Heart left ventricle (tissue), 16 donors: ENCODE measurements at regions not wholly inside any gene's neighbourhood (a gene's known extent, or its start where the extent isn't known, plus 50 kb on each side); places are given as distances from the start of the nearest gene placed in this dataset.

ENCODE experiments used
- ATAC-seq, 4 donors: fragments of 200-7000 bp; cut with Tn5 transposase; one replicate each; pipeline ENCODE4 v1.9.1; 2020 to 2022; ENCODE audit warnings: moderate library complexity in 4 of 4, mild to moderate bottlenecking in 3 of 4, moderate number of reproducible peaks in 1 of 4
- DNase-seq, 5 donors: peaks; one replicate each; pipeline ENCODE4 v3.0.0-alpha.2; 2020
- H3K27ac ChIP-seq, 12 donors: fragments of 200-600 bp; sonication (generic) in 4 of 12; one replicate each; pipeline versions ENCODE4 v1.5.0 to v1.8.0; 2016 to 2022; ENCODE audit warnings: mild to moderate bottlenecking in 2 of 12
- H3K27me3 ChIP-seq, 9 donors: fragments of 200-600 bp; sonication (generic) in 2 of 9; one replicate each; pipeline versions ENCODE4 v1.5.1 to v1.8.0; 2016 to 2022; ENCODE audit warnings: mild to moderate bottlenecking in 3 of 9
- H3K36me3 ChIP-seq, 9 donors: fragments of 200-600 bp; sonication (generic) in 2 of 9; one replicate each; pipeline versions ENCODE4 v1.5.0 to v1.8.0; 2018 to 2022; ENCODE audit warnings: mild to moderate bottlenecking in 2 of 9
- H3K4me1 ChIP-seq, 12 donors: fragments of 200-600 bp; sonication (generic) in 4 of 12; one replicate each; pipeline versions ENCODE4 v1.5.0 to v1.8.0; 2016 to 2022; ENCODE audit warnings: mild to moderate bottlenecking in 3 of 12
- H3K4me3 ChIP-seq, 12 donors: fragments of 200-600 bp; sonication (generic) in 4 of 12; one replicate each; pipeline versions ENCODE4 v1.5.0 to v1.8.0; 2017 to 2022; ENCODE audit warnings: mild to moderate bottlenecking in 9 of 12, moderate library complexity in 4 of 12
- H3K9me3 ChIP-seq, 12 donors: fragments of 200-600 bp; sonication (generic) in 4 of 12; one replicate each; pipeline versions ENCODE4 v1.5.0 to v1.8.0; 2016 to 2022; ENCODE audit warnings: mild to moderate bottlenecking in 1 of 12
- CTCF ChIP-seq, 12 donors: fragments of 200-600 bp; sonication (generic) in 4 of 12; IDR thresholded peaks; one replicate each; pipeline versions ENCODE4 v1.5.0 to v1.8.0; 2018 to 2022; ENCODE audit warnings: antibody characterized with exemption in 12 of 12, mild to moderate bottlenecking in 5 of 12
- POLR2A ChIP-seq, 2 donors: fragments of 450-650 bp; IDR thresholded peaks; one replicate each; pipeline ENCODE4 v1.6.1; 2017; ENCODE audit warnings: antibody characterized with exemption in 2 of 2, mild to moderate bottlenecking in 2 of 2, moderate library complexity in 2 of 2
- WGBS, 4 donors: extraction: QIAGEN DNeasy Blood & Tissue Kit in 2 of 4; methylation state at CpG; one replicate each; pipeline versions ENCODE4 v1.1.5 to v1.1.7; 2013 to 2018; 5-methylcytosine and 5-hydroxymethylcytosine counted together
- intact Hi-C, 10 donors: fragments of 100-400 bp; cut with DNase I; formaldehyde crosslinking; loops; one replicate each; pipeline versions ENCODE4 v1.11.1 to v1.14.2; 2022
- donor health status: ischemic (EF 13 %, LVEDD 7.1; RV severe dilation, severe dysfunction).
- donor health status: healthy with polysubstance abuse.
- donor health status: DM: no; HTN: yes; CAD: no.
- donor health status: DM: no; HTN: no; CAD: no.
- donor health status: ischemic (EF 25% LVEDD 6.9; RV normal size, moderate dysfunction).
- donor health status: ischemic (EF 25% LVEDD 5.7; RV mildly dilated, moderate dysfunction).
- donor health status: healthy.
- donor health status: DM: yes; HTN: yes; CAD: no.
- donor health status: ischemic (EF 35%, LVEDD 5.7; RV mildly dilated, moderate dysfunction).
- donor health status: nonischemic (EF 11% LVEDD 7.7; RV severe dilation, severe dysfunction).
- donor health status: DM: yes; HTN: yes; CAD: no.
- donor health status: PGD.
- donor health status: ischemic (EF 29% LVEDD 5.4; RV normal size, mild dysfunction).
- donor health status: nonischemic (EF 23%, LVEDD 6.1; RV moderate dilation, normal function).

DNA sequence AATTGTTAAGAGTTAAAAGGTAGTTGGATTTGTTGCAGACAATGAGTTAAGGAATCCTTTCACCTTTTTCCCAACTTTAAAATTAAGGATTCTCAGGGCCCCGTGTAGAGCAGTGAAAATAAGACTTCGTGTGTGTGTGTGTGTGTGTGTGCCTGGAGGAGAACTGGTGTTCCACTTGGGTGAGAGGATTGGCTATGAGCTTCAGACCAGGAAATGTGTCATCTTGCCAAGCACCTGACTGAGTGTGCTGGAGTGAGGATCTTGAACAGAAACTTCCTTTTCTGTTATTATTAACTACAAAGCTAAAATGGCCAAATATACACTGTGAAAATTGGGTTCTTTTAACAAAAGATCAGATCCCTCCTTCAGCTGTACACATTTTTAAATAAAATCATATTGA is 113.1 kb upstream of the VCX2 start:
- H3K9me3 ChIP-seq: no peaks in the 10 kb centered on the region
- ATAC-seq: no peak
- TF ChIP-seq POLR2A (IDR thresholded peaks at IDR 0.05): no peak
- TF ChIP-seq CTCF (IDR thresholded peaks at IDR 0.05): no peak
- no peaks in the 10 kb centered on the region for H3K36me3 ChIP-seq
- DNase-seq: no peak
- H3K4me1 ChIP-seq: no peaks in the 10 kb centered on the region
- intact Hi-C loops: no loop called here
- 58 to 72% (median 66%) methylated on average over 2 of the region's 2 CpGs for WGBS, 4 donors
- H3K4me3 ChIP-seq: no peak overlapping the region
- no peaks in the 10 kb centered on the region for H3K27me3 ChIP-seq
- H3K27ac ChIP-seq: no peak overlapping the region

DNA sequence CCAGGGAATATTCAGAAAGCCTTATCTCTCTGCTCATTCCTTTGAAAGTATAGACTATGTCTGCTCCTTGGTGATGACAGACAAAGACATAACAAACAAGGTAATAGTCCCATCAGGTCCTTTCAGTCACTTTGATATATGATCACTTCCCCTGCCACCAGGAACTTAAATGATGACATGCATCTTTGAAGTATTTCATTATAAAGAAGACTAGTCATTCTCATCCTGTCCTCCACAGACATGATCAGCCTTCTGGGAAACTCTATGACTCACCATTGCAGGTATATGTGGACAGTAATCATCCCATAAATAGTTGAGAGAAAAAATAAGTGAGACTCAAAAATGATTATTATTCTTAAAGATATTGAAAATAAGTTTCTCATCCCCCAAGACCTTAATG is 117.5 kb upstream of the VCX2 start:
- no peak for TF ChIP-seq POLR2A (IDR thresholded peaks at IDR 0.05)
- no peak for TF ChIP-seq CTCF (IDR thresholded peaks at IDR 0.05)
- intact Hi-C loops: no loop called here
- no peaks in the 10 kb centered on the region for H3K4me1 ChIP-seq
- H3K9me3 ChIP-seq: no peaks in the 10 kb centered on the region
- H3K4me3 ChIP-seq: no peak overlapping the region
- no peak overlapping the region for H3K27ac ChIP-seq
- no peak for ATAC-seq
- H3K27me3 ChIP-seq: no peaks in the 10 kb centered on the region
- H3K36me3 ChIP-seq: no peaks in the 10 kb centered on the region
- no peak for DNase-seq

- no peaks in the 10 kb centered on the region for H3K4me1 ChIP-seq
- intact Hi-C loops: no loop called here
- WGBS, 4 donors: 80 to 93% (median 87%) methylated on average over 1 of the region's 1 CpG
- DNase-seq (no peak), ATAC-seq (no peak)
- H3K27me3 ChIP-seq: no peaks in the 10 kb centered on the region
- no peak for TF ChIP-seq CTCF (IDR thresholded peaks at IDR 0.05)
- no peak for TF ChIP-seq POLR2A (IDR thresholded peaks at IDR 0.05)
- no peak overlapping the region for H3K4me3 ChIP-seq
- no peak overlapping the region for H3K27ac ChIP-seq
- no peaks in the 10 kb centered on the region for H3K36me3 ChIP-seq
- H3K9me3 ChIP-seq: no peaks in the 10 kb centered on the region
Observed at GRCh38 chrX:8289523-8289922, 118.5 kb upstream of the VCX2 start.

- H3K27me3 ChIP-seq: no peaks in the 10 kb centered on the region
- H3K27ac ChIP-seq: no peak overlapping the region
- TF ChIP-seq POLR2A (IDR thresholded peaks at IDR 0.05) (no peak), CTCF (IDR thresholded peaks at IDR 0.05) (no peak)
- H3K36me3 ChIP-seq: no peaks in the 10 kb centered on the region
- no peaks in the 10 kb centered on the region for H3K4me1 ChIP-seq
- H3K9me3 ChIP-seq: no peaks in the 10 kb centered on the region
- ATAC-seq: no peak
- no peak overlapping the region for H3K4me3 ChIP-seq
- 63 to 77% (median 71%) methylated on average over 3 of the region's 3 CpGs for WGBS, 4 donors
- DNase-seq: no peak
- intact Hi-C loops: no loop called here
Observed at GRCh38 chrX:8297766-8298165, 126.7 kb upstream of the VCX2 start.
